ENCODE measurements at regions not wholly inside any gene's neighbourhood (a gene's known extent, or its start where the extent isn't known, plus 50 kb on each side); places are given as distances from the start of the nearest gene placed in this dataset.

GRCh38 chr13:111864566-111864965 lies 202.4 kb upstream of the SOX1 start:
- TF ChIP-seq POLR2A (IDR thresholded peaks at IDR 0.05; ENCODE audit: low read depth, low read length) (no peak), POLR2AphosphoS5 (IDR thresholded peaks at IDR 0.05; ENCODE audit: low read depth, low read length) (no peak), TAF1 (IDR thresholded peaks at IDR 0.05; ENCODE audit: low read depth, low read length) (no peak), PAX5 (IDR thresholded peaks at IDR 0.05; ENCODE audit: insufficient read depth, low read length, severe bottlenecking) (no peak)

Measured in GM12891 (cell line).